HS-5 (cell line): ENCODE measurements at regions not wholly inside any gene's neighbourhood (a gene's known extent, or its start where the extent isn't known, plus 50 kb on each side); places are given as distances from the start of the nearest gene placed in this dataset.
"Not testable (repeated sequence)": the region's sequence is repeated elsewhere in the genome, so short reads cannot be mapped to it uniquely, and the experiment has no call there.

Experiments used
- DNase-seq: peaks from one replicate; pipeline ENCODE4 v3.0.0-alpha.2; 2012; ENCODE audit warnings: low read depth

DNA sequence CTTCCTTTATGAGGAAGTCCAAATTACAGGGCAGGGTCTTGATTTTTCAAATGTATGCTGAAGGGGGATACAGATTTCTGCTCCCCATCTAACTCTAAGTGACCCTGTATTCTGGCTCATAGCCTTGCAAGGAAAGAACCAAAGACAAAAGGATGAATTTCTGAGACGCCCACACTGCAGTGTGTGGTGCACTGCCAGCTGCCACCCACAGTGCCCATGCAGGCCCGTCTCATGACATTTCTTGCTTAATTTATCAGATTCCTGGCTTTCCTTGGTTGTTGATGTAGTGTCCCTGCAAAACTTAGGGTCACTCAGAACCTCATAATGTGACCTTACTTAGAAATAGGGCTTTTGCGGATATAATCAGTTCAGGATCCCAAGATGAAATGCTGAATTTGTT lies 68.0 kb downstream of the CBLN4 start:
- DNase-seq, result no peak

- no peak for DNase-seq
Measured at GRCh38 chr20:55936209-55936595, 69.1 kb downstream of the CBLN4 start.

DNA sequence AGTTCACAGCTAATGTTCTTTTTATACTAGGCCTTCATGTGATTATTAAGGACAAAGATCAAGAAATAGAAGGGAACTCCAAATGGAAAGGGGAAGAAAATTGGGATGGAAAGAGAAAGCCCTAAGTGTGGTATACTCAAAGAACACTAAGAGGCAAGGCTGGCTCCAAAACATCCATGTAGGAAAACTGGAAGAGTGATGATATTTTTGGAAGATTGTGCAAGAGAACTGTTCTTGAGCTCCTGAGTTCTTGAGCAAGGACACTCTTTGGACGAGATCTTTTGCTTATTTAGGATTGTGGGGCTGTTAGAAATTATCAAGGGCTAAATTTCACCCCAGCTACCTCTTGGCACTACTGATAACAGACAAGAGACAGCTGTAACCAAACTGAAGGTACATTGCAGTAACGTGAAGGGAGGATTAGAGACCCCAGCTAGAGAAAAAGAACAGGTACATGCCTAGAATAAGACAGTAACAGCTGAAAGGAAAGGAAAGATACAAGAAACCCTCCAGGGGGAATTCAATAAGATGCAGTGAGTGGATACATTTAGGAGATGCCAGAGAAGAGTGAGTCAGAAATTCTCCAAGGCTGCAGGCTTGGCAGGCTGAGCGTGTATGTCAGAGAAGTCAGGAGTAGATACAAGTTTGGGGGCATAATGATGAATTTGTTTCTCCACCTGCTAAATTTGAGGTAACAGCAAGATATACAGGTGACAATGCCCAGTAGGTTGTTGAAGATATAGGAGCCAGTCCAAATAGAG lies 69.7 kb downstream of the CBLN4 start:
- no peak for DNase-seq

- no peak for DNase-seq
Measured at GRCh38 chr20:55934146-55934545, 71.2 kb downstream of the CBLN4 start.

DNA sequence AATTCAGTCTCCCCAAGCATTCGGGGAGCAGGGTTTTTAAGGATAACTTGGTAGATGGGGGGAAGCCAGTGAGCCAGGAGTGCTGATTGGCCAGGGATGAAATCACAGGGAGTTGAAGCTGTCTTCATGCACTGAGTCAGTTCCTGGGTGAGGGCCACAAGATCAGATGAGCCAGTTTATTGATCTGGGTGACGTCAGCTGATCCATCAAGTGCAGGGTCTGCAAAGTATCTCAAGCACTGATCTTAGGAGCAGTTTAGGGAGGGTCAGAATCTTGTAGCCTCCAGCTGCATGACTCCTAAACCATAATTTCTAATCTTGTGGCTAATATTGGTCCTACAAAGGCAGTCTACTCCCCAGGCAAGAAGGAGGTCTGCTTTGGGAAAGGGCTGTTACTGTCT lies 74.4 kb downstream of the CBLN4 start:
- DNase-seq, result not testable (repeated sequence)

GRCh38 chr20:55928266-55928665 lies 77.1 kb downstream of the CBLN4 start:
- no peak for DNase-seq

GRCh38 chr20:55919956-55920355 lies 85.4 kb downstream of the CBLN4 start:
- DNase-seq, result no peak

GRCh38 chr20:55919319-55919718 lies 86.0 kb downstream of the CBLN4 start:
- DNase-seq, result no peak

DNA sequence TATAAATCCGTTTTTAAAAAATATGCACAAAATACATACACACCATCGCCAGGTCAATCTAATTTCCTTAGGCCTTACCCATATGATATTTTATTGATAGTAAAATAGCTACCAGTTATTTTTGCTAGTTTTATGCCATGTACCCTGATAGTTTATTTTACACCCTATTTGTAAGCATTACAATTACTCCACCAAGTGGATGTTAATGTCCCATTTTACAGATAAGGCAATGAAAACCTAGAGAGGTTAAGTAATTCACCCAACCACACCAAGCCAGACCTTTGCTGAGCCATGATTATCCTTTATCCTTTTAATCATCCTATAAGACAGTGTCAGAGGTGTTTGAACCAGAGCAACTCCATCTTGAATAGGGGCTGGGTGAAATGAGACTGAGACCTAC lies 86.8 kb downstream of the CBLN4 start:
- no peak for DNase-seq

DNA sequence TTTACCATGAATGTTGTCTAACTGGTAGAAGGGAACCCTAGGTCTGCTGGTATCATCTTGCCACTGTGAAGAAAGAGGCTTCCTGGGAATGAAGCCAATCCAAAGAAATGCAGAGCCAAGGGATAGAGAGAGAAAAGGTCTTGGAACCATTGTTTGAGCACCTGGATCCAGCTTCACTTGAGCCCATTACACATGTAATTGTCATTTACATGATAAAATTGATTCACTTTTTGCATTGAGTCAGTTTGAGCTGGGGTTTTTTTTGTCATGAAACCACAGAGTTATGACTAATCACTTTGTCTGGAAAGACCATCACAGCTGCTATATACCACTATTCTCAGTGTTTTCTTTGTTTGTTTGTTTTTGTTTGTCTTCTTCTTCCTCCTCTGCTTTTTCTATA lies 112.3 kb downstream of the CBLN4 start:
- no peak for DNase-seq

- DNase-seq, result no peak
Measured at GRCh38 chr20:55888685-55889084, 116.6 kb downstream of the CBLN4 start.

- no peak for DNase-seq
Measured at GRCh38 chr20:55882910-55883309, 122.4 kb downstream of the CBLN4 start.

GRCh38 chr20:55882286-55882685 lies 123.0 kb downstream of the CBLN4 start:
- DNase-seq, result no peak

DNA sequence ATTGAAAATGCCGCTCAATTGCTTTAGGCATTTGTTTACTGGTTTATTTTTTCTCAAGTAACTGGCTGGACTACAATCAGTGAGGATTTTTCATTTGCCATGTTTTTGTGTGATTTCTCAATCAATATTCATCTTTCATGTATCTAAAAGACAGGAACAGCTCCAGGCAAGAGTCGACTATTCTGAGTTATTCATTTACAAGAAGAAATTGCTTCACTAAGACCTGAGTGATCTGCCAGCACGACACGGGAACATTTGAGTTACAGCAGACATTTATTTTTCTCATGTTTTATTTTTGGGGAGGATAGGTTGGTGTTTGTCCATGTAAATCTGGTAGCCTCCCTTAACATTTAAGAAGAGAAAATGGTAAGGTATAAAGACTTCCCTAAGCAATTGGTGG lies 124.1 kb downstream of the CBLN4 start:
- no peak for DNase-seq

GRCh38 chr20:55880361-55880760 lies 125.0 kb downstream of the CBLN4 start:
- DNase-seq, result no peak

DNA sequence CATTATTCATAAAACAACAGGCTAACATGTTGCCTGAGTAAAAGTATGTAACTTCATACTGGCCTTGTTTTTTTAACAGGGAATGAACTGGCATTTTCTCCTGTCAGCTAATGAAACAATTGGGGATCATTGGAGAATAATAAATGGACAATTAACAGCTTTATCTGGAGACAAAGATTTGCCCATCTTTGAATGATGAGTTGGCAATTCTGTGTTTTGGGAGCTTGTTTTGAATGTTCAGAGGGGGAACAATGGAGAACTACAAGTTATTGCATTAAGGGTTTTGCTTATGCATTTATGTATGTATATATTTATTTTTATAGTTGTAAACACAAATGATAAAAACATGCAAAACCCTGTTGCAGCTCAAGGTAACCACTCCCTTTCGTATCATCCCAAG lies 150.3 kb downstream of the CBLN4 start:
- DNase-seq, result no peak

DNA sequence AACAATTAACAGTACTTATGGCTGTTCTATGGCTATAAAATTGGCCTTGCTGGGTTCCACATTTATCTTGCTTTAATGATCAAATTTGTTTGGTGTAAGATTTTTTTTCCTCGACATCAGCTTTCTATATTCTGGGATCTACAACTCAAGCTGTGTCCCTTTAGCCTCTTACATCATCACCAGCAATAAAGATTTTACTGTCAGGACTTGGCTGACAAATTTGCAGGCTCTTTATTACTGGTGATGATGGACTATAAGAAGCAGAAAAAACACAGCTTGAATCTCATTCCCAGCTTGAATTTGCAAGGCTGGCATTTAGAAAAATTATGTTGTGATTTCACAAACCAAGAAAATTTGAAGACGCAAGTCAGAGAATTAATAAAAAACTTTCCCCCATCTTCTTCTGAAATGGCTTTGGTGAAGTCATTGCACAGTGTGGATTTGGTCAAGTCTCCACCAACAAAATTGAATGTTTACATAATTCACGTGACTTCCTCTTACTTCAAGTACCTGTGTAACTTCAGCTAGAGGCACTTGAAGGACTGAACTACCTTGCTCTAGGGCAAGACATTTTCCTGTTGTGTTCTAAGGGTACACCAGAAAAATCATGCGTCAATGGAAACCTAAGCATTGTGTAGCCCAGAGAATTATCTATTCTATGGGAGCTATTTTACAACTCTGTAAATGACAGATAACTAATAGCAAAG lies 175.0 kb downstream of the CBLN4 start:
- DNase-seq, result no peak

DNA sequence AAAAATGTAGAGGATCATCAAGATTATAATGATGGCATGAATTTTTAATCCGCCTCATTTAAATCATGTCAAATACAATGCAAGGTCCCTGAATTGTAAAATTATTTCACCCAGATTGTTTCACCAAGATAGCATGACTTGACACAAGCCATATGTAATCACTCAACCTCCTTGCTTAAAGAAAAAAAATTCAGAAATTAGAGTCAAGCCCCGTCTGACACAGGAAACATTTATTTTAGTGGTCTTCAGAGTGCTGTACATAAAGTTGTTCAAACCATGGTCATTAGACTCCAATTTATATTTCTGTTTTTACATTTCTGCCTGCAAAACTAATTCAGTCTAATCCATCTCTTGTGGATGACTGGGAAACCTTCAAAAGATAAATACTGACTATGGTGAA lies 200.2 kb downstream of the CBLN4 start:
- no peak for DNase-seq

DNA sequence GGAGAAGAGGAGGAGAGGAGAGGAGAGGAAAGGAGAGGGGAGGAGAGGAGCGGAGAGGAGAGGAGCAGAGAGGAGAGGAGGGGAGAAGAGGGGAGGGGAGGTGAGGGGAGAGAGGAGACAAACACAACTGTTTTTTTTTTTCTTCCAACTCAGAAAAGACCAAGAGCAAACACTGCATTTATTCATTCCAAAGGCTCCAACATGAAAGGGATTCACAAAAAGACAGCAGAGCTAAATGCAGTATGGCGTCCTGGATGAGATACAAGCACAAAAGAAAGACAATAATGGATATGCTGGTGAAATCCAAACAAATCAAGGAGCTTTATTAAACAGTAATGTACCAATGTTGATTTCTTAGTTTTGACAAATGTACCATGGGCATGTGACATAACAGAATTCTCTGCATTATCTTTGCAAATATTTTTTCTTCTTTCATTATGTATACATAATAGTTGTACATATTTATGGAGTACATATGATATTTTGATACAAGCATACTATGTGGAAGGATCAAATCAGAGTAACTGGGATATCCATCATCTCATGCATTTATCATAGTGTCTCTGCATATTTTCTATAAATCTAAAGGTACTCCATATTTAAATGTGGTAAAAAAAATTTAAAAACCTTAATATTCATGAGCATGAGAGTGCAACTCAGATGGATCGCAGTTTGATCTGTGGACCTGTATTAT lies 204.6 kb downstream of the CBLN4 start:
- DNase-seq, result no peak

DNA sequence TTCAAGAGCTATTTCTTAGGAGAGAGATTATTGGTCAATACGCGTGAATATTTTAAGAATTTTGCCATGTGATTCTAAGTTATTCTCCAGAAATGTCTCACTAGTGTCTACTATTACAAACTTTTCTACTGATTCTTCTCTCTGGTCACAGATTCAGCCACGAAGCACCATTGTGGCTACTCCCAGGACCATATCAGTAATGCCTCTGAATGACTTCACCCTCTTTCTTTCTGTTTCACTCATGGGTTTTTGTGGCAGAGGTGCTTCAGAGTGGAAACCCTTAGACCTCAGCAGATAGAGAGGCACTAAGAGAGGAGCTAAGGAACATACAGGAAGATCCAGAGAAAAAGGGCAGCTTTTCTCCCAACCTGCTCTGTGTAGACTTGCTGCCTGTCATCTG lies 211.3 kb downstream of the CBLN4 start:
- no peak for DNase-seq

GRCh38 chr20:55792049-55792448 lies 213.3 kb downstream of the CBLN4 start:
- no peak for DNase-seq

DNA sequence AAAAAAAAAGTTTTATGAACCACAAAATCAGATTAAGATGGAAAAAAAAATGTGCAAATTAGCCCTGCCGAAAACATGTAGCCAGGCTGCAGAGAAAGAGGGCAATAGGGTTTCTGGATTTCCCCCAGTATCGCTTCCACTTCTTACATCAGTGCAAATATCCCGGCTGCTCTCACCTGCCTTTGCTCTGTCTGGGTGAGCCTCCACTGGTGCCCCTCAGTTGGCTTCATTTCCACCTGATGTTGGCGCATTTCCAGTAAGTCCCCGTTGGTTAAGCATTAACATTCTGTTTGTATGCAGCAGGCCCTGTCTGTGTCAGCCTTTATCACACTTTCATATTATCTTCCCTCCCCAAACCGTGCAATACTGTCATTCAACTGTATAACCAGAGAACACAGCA lies 215.1 kb downstream of the CBLN4 start:
- no peak for DNase-seq

GRCh38 chr20:55784036-55784435 lies 221.3 kb downstream of the CBLN4 start:
- no peak for DNase-seq
